Activated T-helper 2 cell treated with anti-CD3 and anti-CD28 coated beads, Interferon-gamma antibody, Interleukin-2, Interleukin-4, amounts not matched to agents 10 μg/mL and 5 μg/mL and 100 μg/mL, durations not matched to agents 14 hours and 24 hours and 36 hours (primary cell): ENCODE measurements at regions not wholly inside any gene's neighbourhood (a gene's known extent, or its start where the extent isn't known, plus 50 kb on each side); places are given as distances from the start of the nearest gene placed in this dataset.
"Not testable (repeated sequence)": the region's sequence is repeated elsewhere in the genome, so short reads cannot be mapped to it uniquely, and the experiment has no call there.

Experiments used
- DNase-seq: peaks from one replicate; pipeline ENCODE4 v3.0.0; 2021; ENCODE audit warnings: low spot score
- H3K27ac Mint-ChIP-seq: one replicate; pipeline ENCODE4 v1.8.0; 2021; ENCODE audit warnings: mixed read lengths
- H3K27me3 Mint-ChIP-seq: one replicate; pipeline ENCODE4 v1.8.0; 2021; ENCODE audit warnings: low read depth, mixed read lengths
- H3K36me3 Mint-ChIP-seq: one replicate; pipeline ENCODE4 v1.8.0; 2021; ENCODE audit warnings: low read depth, mixed read lengths
- H3K4me1 Mint-ChIP-seq: one replicate; pipeline ENCODE4 v1.8.0; 2021; ENCODE audit warnings: low read depth, mixed read lengths
- H3K4me3 Mint-ChIP-seq: one replicate; pipeline ENCODE4 v1.8.0; 2021; ENCODE audit warnings: low read depth, mild to moderate bottlenecking, moderate library complexity, mixed read lengths
- H3K9me3 Mint-ChIP-seq: one replicate; pipeline ENCODE4 v1.8.0; 2021; ENCODE audit warnings: mixed read lengths
- intact Hi-C: fragments of 100-400 bp; cut with micrococcal nuclease; formaldehyde crosslinking; loops from one replicate; pipeline ENCODE4 v1.15.1; 2023

- intact Hi-C loops = no loop called here
- H3K36me3 Mint-ChIP-seq = no peaks in the 10 kb centered on the region
- peaks cover 41% of the 10 kb centered on the region for H3K9me3 Mint-ChIP-seq
Measured at GRCh38 chr14:25699981-25700380, 650.0 kb upstream of the STXBP6 start.

GRCh38 chr14:25698111-25698510 is 648.2 kb upstream of the STXBP6 start:
- intact Hi-C loops = no loop called here
- DNase-seq = no peak
- Mint-ChIP-seq H3K4me3 (no peak overlapping the region), H3K27ac (no peak overlapping the region), H3K27me3 (no peaks in the 10 kb centered on the region), H3K9me3 (peaks cover 48% of the 10 kb centered on the region), H3K36me3 (no peaks in the 10 kb centered on the region), H3K4me1 (no peaks in the 10 kb centered on the region)

More at GRCh38 chr14:25699981-25700380, 650.0 kb upstream of the STXBP6 start:
- H3K4me1 Mint-ChIP-seq = no peaks in the 10 kb centered on the region
- no peak for DNase-seq
- H3K27ac Mint-ChIP-seq = no peak overlapping the region
- no peaks in the 10 kb centered on the region for H3K27me3 Mint-ChIP-seq
- H3K4me3 Mint-ChIP-seq = no peak overlapping the region

- Mint-ChIP-seq H3K9me3 (peaks cover 49% of the 10 kb centered on the region), H3K36me3 (no peaks in the 10 kb centered on the region), H3K4me3 (no peak overlapping the region), H3K27ac (no peak overlapping the region), H3K27me3 (no peaks in the 10 kb centered on the region), H3K4me1 (no peaks in the 10 kb centered on the region)
- intact Hi-C loops = no loop called here
- DNase-seq = no peak
Measured at GRCh38 chr14:25696176-25696575, 646.2 kb upstream of the STXBP6 start.

GRCh38 chr14:25685004-25685403 is 635.1 kb upstream of the STXBP6 start:
- no peaks in the 10 kb centered on the region for H3K4me1 Mint-ChIP-seq

GRCh38 chr14:25680934-25681333 is 631.0 kb upstream of the STXBP6 start:
- no peaks in the 10 kb centered on the region for H3K27me3 Mint-ChIP-seq
- intact Hi-C loops = no loop called here
- no peaks in the 10 kb centered on the region for H3K4me1 Mint-ChIP-seq
- no peak for DNase-seq
- H3K9me3 Mint-ChIP-seq = peaks cover 44% of the 10 kb centered on the region
- no peaks in the 10 kb centered on the region for H3K36me3 Mint-ChIP-seq
- H3K27ac Mint-ChIP-seq = no peak overlapping the region
- no peak overlapping the region for H3K4me3 Mint-ChIP-seq

More at GRCh38 chr14:25685004-25685403, 635.1 kb upstream of the STXBP6 start:
- Mint-ChIP-seq H3K36me3 (no peaks in the 10 kb centered on the region), H3K27ac (no peak overlapping the region), H3K4me3 (no peak overlapping the region), H3K9me3 (peaks cover 36% of the 10 kb centered on the region), H3K27me3 (no peaks in the 10 kb centered on the region)
- no peak for DNase-seq
- intact Hi-C loops = no loop called here

GRCh38 chr14:25680511-25680910 is 630.6 kb upstream of the STXBP6 start:
- H3K9me3 Mint-ChIP-seq = peaks cover 45% of the 10 kb centered on the region
- intact Hi-C loops, H3K27ac Mint-ChIP-seq, H3K36me3 Mint-ChIP-seq, DNase-seq, H3K4me3 Mint-ChIP-seq, H3K27me3 Mint-ChIP-seq, H3K4me1 Mint-ChIP-seq: not testable (repeated sequence)

GRCh38 chr14:25677111-25677510 is 627.2 kb upstream of the STXBP6 start:
- no peaks in the 10 kb centered on the region for H3K36me3 Mint-ChIP-seq
- DNase-seq = no peak
- H3K4me3 Mint-ChIP-seq = no peak overlapping the region
- H3K27me3 Mint-ChIP-seq = no peaks in the 10 kb centered on the region
- H3K4me1 Mint-ChIP-seq = no peaks in the 10 kb centered on the region
- H3K9me3 Mint-ChIP-seq = peaks cover 49% of the 10 kb centered on the region
- intact Hi-C loops = no loop called here
- no peak overlapping the region for H3K27ac Mint-ChIP-seq

- Mint-ChIP-seq H3K27ac (no peak overlapping the region), H3K27me3 (no peaks in the 10 kb centered on the region), H3K4me1 (no peaks in the 10 kb centered on the region), H3K36me3 (no peaks in the 10 kb centered on the region), H3K9me3 (peaks cover 39% of the 10 kb centered on the region), H3K4me3 (no peak overlapping the region)
- intact Hi-C loops = no loop called here
- DNase-seq = no peak
Measured at GRCh38 chr14:25667387-25667786, 617.4 kb upstream of the STXBP6 start.

GRCh38 chr14:25666877-25667276 is 616.9 kb upstream of the STXBP6 start:
- Mint-ChIP-seq H3K9me3 (peaks cover 43% of the 10 kb centered on the region), H3K4me1 (no peaks in the 10 kb centered on the region), H3K27ac (no peak overlapping the region), H3K36me3 (no peaks in the 10 kb centered on the region), H3K4me3 (no peak overlapping the region), H3K27me3 (no peaks in the 10 kb centered on the region)
- DNase-seq = no peak
- intact Hi-C loops = no loop called here

- intact Hi-C loops = no loop called here
- Mint-ChIP-seq H3K27me3 (no peaks in the 10 kb centered on the region), H3K36me3 (no peaks in the 10 kb centered on the region), H3K9me3 (peaks cover 39% of the 10 kb centered on the region), H3K27ac (no peak overlapping the region), H3K4me1 (no peaks in the 10 kb centered on the region), H3K4me3 (no peak overlapping the region)
- no peak for DNase-seq
Measured at GRCh38 chr14:25658988-25659387, 609.0 kb upstream of the STXBP6 start.

- intact Hi-C loops = no loop called here
- H3K36me3 Mint-ChIP-seq = no peaks in the 10 kb centered on the region
- DNase-seq = no peak
- no peaks in the 10 kb centered on the region for H3K4me1 Mint-ChIP-seq
- no peaks in the 10 kb centered on the region for H3K27me3 Mint-ChIP-seq
- peaks cover 43% of the 10 kb centered on the region for H3K9me3 Mint-ChIP-seq
- H3K4me3 Mint-ChIP-seq = no peak overlapping the region
- no peak overlapping the region for H3K27ac Mint-ChIP-seq
Measured at GRCh38 chr14:25630447-25630846, 580.5 kb upstream of the STXBP6 start.

- no peaks in the 10 kb centered on the region for H3K4me1 Mint-ChIP-seq
- H3K27me3 Mint-ChIP-seq = no peaks in the 10 kb centered on the region
- intact Hi-C loops = no loop called here
- H3K4me3 Mint-ChIP-seq = no peak overlapping the region
- H3K27ac Mint-ChIP-seq = no peak overlapping the region
- no peak for DNase-seq
- H3K9me3 Mint-ChIP-seq = peaks cover 46% of the 10 kb centered on the region
- H3K36me3 Mint-ChIP-seq = no peaks in the 10 kb centered on the region
Measured at GRCh38 chr14:25628978-25629377, 579.0 kb upstream of the STXBP6 start.

GRCh38 chr14:25628390-25628789 is 578.4 kb upstream of the STXBP6 start:
- Mint-ChIP-seq H3K9me3 (peaks cover 41% of the 10 kb centered on the region), H3K27ac (no peak overlapping the region), H3K27me3 (no peaks in the 10 kb centered on the region), H3K4me3 (no peak overlapping the region), H3K36me3 (no peaks in the 10 kb centered on the region), H3K4me1 (no peaks in the 10 kb centered on the region)
- intact Hi-C loops = no loop called here
- no peak for DNase-seq

GRCh38 chr14:25626986-25627385 is 577.0 kb upstream of the STXBP6 start:
- Mint-ChIP-seq H3K9me3 (peaks cover 48% of the 10 kb centered on the region), H3K36me3 (no peaks in the 10 kb centered on the region), H3K4me3 (no peak overlapping the region), H3K27ac (no peak overlapping the region), H3K27me3 (no peaks in the 10 kb centered on the region), H3K4me1 (no peaks in the 10 kb centered on the region)
- no peak for DNase-seq
- intact Hi-C loops = no loop called here
